OCI-LY3 (cell line): ENCODE measurements at regions not wholly inside any gene's neighbourhood (a gene's known extent, or its start where the extent isn't known, plus 50 kb on each side); places are given as distances from the start of the nearest gene placed in this dataset.

Experiments used
- H2AFZ ChIP-seq: fragments of 200-600, 300-600 bp; shearing (Covaris generic); 2 replicates; pipeline ENCODE4 v1.6.0; 2014; ENCODE audit warnings: antibody characterized with exemption, low read depth, low read length
- H3K27ac ChIP-seq: fragments of 200-600, 300-600 bp; sonication (generic); 2 replicates; pipeline ENCODE4 v1.5.1; 2014; ENCODE audit warnings: mild to moderate bottlenecking, low read length, moderate library complexity, mixed read lengths
- H3K27me3 ChIP-seq: fragments of 200-600, 300-600 bp; sonication (generic); 2 replicates; pipeline ENCODE4 v1.6.1; 2014; ENCODE audit warnings: low read depth, low read length, mixed read lengths
- H3K36me3 ChIP-seq: fragments of 200-600, 300-600 bp; sonication (generic); replicated peaks from 2 replicates; pipeline ENCODE3; 2014; ENCODE audit warnings: low read depth, low read length, mixed read lengths
- H3K4me1 ChIP-seq: fragments of 300-600, 200-600 bp; sonication (generic); 2 replicates; pipeline ENCODE4 v1.6.1; 2014; ENCODE audit warnings: low read length, mixed read lengths
- H3K4me2 ChIP-seq: fragments of 200-600, 300-600 bp; sonication (generic); 2 replicates; pipeline ENCODE4 v1.6.1; 2014; ENCODE audit warnings: low read length, mixed read lengths
- H3K4me3 ChIP-seq: fragments of 300-600, 200-600 bp; sonication (generic); 2 replicates; pipeline ENCODE4 v1.5.1; 2014; ENCODE audit warnings: antibody characterized with exemption, mild to moderate bottlenecking, low read length, moderate library complexity
- H3K79me2 ChIP-seq: fragments of 300-600, 200-600 bp; shearing (Covaris generic); 2 replicates; pipeline ENCODE4 v1.6.1; 2014; ENCODE audit warnings: mild to moderate bottlenecking, low read length, mixed read lengths
- H3K9ac ChIP-seq: fragments of 300-600, 200-600 bp; shearing (Covaris generic); 2 replicates; pipeline ENCODE4 v1.6.0; 2014; ENCODE audit warnings: mild to moderate bottlenecking, low read length, moderate library complexity
- H3K9me3 ChIP-seq: fragments of 200-600, 300-600 bp; shearing (Covaris generic); 2 replicates; pipeline ENCODE4 v1.6.1; 2014; ENCODE audit warnings: low read length, mixed read lengths; ENCODE audit not compliant: insufficient read depth
- H4K20me1 ChIP-seq: fragments of 200-600, 300-600 bp; sonication (generic); 2 replicates; pipeline ENCODE4 v1.6.1; 2016; ENCODE audit warnings: low read length, mixed read lengths; ENCODE audit not compliant: insufficient read depth
- CTCF ChIP-seq: fragments of 200-600, 300-600 bp; sonication (generic); IDR thresholded peaks from 2 replicates; pipeline ENCODE4 v1.5.1; 2014; ENCODE audit warnings: antibody characterized with exemption, low read length, low read depth
- EZH2phosphoT487 ChIP-seq: fragments of 200-600 bp; shearing (Covaris generic); IDR thresholded peaks from 2 replicates; pipeline ENCODE4 v1.6.1; 2018; ENCODE audit warnings: antibody characterized with exemption, mixed run types, low read depth

GRCh38 chr3:182500289-182500688 is 293.0 kb upstream of the ATP11B start:
- peaks cover 12% of the 10 kb centered on the region for H3K4me1 ChIP-seq
- no peaks in the 10 kb centered on the region for H3K27me3 ChIP-seq
- H3K79me2 ChIP-seq, result no peaks in the 10 kb centered on the region
- H3K4me2 ChIP-seq, result no peak overlapping the region
- H2AFZ ChIP-seq, result no peak overlapping the region
- no peak overlapping the region for H3K27ac ChIP-seq
- H3K9ac ChIP-seq, result no peak overlapping the region
- no peak overlapping the region for H3K4me3 ChIP-seq
- H4K20me1 ChIP-seq, result no peaks in the 10 kb centered on the region
- TF ChIP-seq EZH2phosphoT487 (no peak), CTCF (no peak)
- H3K36me3 ChIP-seq, result no peaks in the 10 kb centered on the region
- no peaks in the 10 kb centered on the region for H3K9me3 ChIP-seq

- H3K9me3 ChIP-seq, result no peaks in the 10 kb centered on the region
- no peak overlapping the region for H3K4me3 ChIP-seq
- H3K9ac ChIP-seq, result no peak overlapping the region
- peak overlapping the region; percentile 16 for H3K4me2 ChIP-seq
- no peaks in the 10 kb centered on the region for H3K27me3 ChIP-seq
- H3K4me1 ChIP-seq, result peaks cover 12% of the 10 kb centered on the region
- no peak overlapping the region for H2AFZ ChIP-seq
- TF ChIP-seq CTCF (no peak), EZH2phosphoT487 (no peak)
- H3K36me3 ChIP-seq, result no peaks in the 10 kb centered on the region
- no peaks in the 10 kb centered on the region for H3K79me2 ChIP-seq
- no peak overlapping the region for H3K27ac ChIP-seq
- H4K20me1 ChIP-seq, result no peaks in the 10 kb centered on the region
Observed at GRCh38 chr3:182501856-182502255, 291.4 kb upstream of the ATP11B start.

GRCh38 chr3:182503401-182503800 is 289.9 kb upstream of the ATP11B start:
- H4K20me1 ChIP-seq, result no peaks in the 10 kb centered on the region
- H3K9ac ChIP-seq, result no peak overlapping the region
- H3K4me3 ChIP-seq, result no peak overlapping the region
- H3K9me3 ChIP-seq, result no peaks in the 10 kb centered on the region
- no peaks in the 10 kb centered on the region for H3K27me3 ChIP-seq
- H3K27ac ChIP-seq, result no peak overlapping the region
- H2AFZ ChIP-seq, result no peak overlapping the region
- no peak overlapping the region for H3K4me2 ChIP-seq
- no peaks in the 10 kb centered on the region for H3K79me2 ChIP-seq
- H3K36me3 ChIP-seq, result no peaks in the 10 kb centered on the region
- TF ChIP-seq EZH2phosphoT487 (no peak), CTCF (no peak)
- peaks cover 23% of the 10 kb centered on the region for H3K4me1 ChIP-seq

- peak overlapping the region; percentile 13; the same call in 1 of the 2 replicates for H3K9ac ChIP-seq
- H3K27me3 ChIP-seq, result no peaks in the 10 kb centered on the region
- no peaks in the 10 kb centered on the region for H4K20me1 ChIP-seq
- H3K79me2 ChIP-seq, result no peaks in the 10 kb centered on the region
- no peaks in the 10 kb centered on the region for H3K36me3 ChIP-seq
- H3K4me2 ChIP-seq, result peak overlapping the region; percentile 81
- H3K4me3 ChIP-seq, result peak overlapping the region; percentile 37
- H3K9me3 ChIP-seq, result no peaks in the 10 kb centered on the region
- H2AFZ ChIP-seq, result no peak overlapping the region
- H3K27ac ChIP-seq, result no peak overlapping the region
- peaks cover 25% of the 10 kb centered on the region for H3K4me1 ChIP-seq
- TF ChIP-seq EZH2phosphoT487 (no peak), CTCF (no peak)
Observed at GRCh38 chr3:182508919-182509711, 284.2 kb upstream of the ATP11B start.
